NCI-H2029 (cell line): ENCODE measurements at regions not wholly inside any gene's neighbourhood (a gene's known extent, or its start where the extent isn't known, plus 50 kb on each side); places are given as distances from the start of the nearest gene placed in this dataset.
"Not testable (repeated sequence)": the region's sequence is repeated elsewhere in the genome, so short reads cannot be mapped to it uniquely, and the experiment has no call there.

ENCODE experiments used
- DNase-seq: peaks from one replicate; lab custom pipeline; 2025; lab: John Stamatoyannopoulos, UW

DNA sequence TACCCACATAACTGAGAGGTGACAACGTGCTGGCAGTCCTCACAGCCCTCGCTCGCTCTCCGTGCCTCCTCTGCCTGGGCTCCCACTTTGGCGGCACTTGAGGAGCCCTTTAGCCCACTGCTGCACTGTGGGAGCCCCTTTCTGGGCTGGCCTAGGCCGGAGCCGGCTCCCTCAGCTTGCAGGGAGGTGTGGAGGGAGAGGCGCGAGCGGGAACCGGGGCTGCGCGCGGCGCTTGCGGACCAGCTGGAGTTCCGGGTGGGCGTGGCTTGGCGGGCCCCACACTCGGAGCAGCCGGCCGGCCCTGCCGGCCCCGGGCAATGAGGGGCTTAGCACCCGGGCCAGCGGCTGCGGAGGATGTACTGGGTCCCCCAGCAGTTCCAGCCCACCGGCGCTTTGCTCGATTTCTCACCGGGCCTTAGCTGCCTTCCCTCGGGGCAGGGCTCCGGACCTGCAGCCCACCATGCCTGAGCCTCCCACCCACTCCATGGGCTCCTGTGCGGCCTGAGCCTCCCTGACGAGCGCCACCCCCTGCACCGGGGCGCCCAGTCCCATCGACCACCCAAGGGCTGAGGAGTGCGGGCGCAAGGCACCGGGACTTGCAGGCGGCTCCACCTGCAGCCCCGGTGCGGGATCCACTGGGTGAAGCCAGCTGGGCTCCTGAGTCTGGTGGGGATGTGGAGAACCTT, 630.1 kb upstream of the NXPH2 start:
- DNase-seq, result not testable (repeated sequence)

DNA sequence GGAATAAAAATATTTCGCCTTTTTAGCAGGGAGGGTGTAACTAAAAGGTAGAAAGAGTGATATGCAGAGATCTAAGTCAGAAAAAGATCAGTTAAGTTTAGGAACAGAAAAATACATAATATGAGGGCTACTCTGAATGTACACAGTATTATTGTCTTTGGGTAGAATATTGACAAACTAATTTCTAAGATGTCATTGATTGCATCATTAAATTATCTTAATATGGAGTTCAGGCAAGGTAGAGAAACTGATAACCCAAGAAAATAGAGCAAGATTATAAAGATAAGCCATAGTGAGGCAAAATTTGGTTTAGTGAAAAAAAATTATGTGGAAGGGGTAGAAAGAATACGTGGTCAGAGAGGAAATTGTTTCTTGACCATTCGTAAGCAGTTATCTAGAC, 629.0 kb upstream of the NXPH2 start:
- DNase-seq, result no peak

DNA sequence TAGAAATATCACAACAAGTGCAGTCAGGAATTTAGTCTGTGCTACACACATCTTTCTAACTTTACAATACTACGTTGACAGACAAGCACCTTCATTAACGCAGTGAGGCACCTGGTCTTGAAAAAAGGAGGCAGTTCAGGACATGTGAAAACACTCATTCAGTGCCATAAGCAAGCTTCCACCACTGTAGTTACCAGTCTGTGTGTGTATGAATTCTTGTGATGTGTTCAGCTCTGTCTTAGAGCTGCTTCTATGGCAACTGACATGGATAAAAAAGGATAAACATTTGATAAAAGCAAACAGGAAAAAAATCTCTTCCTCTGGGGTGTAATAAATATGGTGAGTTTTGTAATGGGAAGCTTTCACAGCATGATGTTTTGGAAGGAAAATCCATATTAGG, 623.8 kb upstream of the NXPH2 start:
- DNase-seq, result no peak

DNA sequence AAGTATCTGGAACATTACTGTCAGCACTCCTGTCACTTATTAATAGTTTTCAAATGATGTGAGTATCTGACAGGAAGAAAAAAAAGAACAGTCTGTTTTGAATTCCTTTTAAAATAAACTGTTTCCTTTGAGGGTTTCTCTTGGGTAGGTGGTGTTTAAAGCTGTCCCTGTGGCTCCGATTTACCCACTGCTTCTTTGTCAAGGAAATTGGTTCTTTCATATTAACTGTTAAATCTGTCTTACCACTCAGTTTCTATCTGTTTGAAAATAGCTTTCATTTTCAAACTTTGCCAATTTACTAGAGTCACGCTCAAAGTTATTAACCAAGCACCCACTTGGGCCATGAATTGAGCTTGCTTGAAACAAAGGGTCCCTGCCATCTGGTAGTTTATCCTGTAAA, 614.6 kb upstream of the NXPH2 start:
- DNase-seq, result no peak

DNA sequence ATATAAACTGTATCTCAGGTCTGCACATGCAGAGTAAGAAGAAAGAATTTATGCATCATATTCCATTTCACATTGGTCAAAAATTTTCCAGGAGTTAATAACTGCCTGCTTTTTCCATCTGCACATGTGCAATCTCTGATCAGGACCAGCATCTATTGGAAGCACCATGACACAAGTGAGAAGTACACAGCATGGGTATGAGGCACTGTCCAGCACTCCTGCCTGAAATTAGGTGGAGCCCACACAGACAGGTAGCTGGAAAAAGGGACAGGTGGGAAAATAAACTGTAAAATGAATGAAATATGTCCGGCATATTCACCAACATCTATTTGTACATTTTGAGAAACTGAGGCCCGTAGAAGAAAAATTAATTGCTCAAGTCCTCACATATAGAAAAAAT, 609.2 kb upstream of the NXPH2 start:
- DNase-seq, result no peak

DNA sequence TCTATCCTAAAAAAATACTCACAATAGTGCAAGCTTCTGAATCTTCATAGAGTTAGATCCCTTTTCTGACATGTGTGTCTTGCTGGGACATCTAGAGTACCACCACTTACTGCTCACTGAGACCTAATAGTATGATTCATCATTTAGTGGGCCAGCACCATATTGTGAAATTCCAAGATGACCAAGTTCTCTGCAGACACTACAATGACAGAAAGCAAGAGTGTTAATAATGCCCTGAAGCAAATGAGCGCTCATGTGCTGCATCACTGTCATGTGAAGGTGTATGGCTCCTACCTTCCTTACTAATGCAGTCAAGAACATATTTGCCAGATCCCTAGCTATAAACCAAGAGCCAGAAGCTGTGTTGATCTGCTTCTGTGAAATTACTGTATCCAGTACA, 606.2 kb upstream of the NXPH2 start:
- no peak for DNase-seq

DNA sequence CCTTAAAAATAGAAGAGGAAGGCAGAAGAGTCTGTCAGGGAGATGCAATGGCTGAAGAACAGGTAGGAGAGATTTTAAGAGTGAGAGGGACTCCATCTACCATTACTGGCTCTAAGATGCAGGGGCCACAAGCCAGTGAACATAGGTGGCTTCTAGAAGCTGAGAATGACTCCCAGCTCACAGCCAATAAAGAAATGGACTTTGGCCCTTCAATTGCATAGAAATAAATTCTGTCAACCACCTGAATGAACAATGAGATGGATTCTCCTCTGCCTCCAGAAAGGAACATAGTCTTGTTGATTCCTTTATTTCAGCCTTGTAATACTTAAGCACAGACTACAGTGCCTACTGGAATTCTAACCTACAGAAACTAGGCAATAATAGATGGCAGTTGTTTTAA, 603.3 kb upstream of the NXPH2 start:
- DNase-seq, result no peak

DNA sequence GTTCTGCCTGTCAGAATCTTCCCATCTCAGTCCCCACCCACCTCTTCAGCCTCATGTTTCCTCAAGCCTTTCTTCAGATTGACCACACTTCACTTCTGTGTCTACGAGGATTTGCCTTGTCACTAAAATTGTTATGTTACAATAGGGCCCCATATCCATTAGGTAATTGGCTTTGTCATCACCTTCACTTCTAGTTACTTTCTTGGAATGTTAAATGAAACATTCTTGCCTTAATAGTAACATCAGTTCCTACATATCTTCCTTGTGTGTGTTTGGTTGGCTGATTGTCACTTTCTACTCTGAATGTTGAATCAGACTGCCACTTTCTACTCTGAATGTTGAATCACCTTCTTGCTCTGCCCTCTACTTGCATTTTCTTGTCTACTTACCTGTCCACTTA, 599.9 kb upstream of the NXPH2 start:
- no peak for DNase-seq

DNA sequence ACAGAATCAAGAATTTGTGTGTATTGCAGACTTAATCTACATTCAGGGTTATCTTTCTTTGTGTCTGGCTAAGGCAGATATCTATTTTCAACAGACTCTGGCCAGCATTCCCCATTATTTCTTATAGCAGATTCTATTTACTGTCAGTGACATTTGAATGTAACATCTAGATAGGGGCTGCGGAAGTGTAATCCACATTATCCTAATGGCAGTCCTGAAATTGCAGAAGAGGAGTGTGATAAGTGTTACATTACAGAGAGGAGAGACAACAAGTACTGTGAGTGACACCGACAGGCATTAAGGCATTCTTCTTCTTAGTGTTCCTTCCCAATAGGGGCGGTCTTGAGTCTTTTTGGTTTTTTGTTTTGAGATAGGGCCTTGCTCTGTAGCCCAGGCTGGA, 598.2 kb upstream of the NXPH2 start:
- no peak for DNase-seq

DNA sequence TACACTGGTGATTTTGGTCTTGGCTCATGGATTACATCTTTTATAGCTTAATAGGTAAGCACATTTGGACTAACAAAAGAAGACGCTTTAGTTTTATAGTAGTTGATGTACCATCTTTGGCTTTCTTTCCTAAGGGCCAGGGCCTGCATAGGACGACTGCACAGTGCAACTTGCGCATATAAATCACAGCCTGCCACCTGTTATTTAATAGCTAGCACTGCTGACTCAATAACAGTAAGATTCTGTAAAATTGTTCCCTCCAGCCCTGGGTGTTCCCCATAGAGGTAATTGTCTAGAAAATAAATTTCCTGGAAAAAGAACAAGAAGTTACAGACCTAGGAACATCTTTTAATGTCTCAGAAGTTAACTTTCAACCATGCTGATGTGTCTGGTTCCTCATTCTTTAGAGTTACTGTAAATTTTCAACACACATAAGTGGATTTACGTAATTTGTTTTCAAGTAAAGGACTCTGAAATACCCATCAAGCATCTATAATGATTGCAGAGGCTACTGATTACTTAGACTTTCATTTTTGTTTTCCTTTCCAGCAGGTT, 594.2 kb upstream of the NXPH2 start:
- DNase-seq, result no peak

DNA sequence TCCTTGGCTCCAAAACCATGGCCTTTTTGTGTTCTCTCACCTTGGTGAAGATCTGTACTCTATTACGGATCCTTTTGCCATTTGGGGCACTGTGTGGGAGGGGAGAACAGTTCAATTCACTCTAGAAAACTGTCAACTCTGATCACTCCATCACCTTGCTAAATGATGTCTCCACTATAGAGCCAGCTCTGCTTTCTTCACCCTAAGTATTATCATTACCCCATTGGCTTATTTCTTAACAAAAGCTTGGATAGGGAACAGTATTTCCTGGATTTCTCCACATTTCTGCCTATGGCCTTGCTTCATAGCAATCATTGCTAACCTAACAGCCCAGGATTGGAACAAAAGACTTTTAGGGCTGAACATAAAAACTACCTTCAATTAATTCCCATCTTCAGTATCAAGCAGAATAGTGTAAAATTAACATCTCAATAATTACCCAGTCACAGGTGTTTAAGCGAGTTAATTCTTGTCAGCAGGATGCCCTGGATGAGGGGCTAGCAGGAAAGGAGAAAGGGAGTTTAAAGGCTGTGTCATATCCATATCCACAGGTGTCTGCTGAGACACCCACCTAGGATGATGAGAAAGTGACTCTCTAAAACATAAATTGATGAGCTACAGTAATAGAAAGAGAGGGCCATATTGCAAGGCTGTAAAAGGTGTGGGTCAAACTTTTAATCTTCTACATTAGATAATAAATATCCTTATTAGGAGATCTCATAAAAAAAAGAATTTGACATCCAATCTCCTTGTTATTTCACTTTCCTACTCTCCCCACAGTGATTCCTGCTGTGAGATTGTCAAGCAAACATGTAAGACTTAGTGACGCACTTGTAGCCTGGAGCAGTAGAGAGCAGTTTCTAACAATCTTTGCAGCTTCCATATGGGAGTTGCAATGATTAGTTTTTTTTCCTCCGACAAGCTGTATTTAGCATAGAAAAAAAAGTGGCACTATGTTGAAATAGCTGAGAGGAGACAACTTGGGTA, 589.5 kb upstream of the NXPH2 start:
- no peak for DNase-seq

DNA sequence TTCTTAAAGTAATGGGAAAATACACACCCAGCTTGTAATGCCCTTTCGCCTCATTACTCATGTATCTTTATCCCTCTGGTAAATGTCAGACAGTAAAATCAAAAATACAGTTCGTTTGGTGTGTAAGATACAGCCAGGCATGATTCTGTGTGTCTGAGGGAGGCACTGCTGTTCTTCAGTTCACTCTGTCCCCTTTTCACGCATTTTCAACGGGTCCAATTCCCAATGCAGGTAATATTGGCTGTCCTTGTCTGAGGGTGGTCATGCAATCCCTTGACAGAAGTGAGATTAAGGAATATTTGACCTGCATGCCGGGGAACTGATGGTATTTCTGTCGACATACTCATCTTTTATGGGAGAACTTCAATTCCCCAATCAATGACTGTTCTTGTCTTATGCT, 587.2 kb upstream of the NXPH2 start:
- no peak for DNase-seq

DNA sequence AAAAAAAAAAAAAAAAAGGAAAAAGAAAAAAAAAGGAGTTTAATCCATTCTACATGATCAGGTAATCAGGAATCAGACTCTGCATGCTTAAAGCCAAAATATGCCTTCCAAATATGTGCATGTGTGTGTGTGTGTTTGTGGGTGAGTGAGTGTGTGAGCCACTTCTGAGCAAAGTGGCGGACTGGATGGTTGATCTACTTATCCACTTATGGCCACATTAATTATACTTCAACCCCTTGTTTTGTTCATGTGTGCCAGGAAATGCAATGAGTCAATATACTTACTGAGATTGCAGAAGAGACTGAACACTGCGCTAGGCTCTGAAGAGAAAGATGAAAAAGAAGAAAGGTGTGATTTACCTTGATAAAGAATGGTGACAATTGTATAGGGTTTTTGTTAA, 586.5 kb upstream of the NXPH2 start:
- DNase-seq, result peak; percentile 48

DNA sequence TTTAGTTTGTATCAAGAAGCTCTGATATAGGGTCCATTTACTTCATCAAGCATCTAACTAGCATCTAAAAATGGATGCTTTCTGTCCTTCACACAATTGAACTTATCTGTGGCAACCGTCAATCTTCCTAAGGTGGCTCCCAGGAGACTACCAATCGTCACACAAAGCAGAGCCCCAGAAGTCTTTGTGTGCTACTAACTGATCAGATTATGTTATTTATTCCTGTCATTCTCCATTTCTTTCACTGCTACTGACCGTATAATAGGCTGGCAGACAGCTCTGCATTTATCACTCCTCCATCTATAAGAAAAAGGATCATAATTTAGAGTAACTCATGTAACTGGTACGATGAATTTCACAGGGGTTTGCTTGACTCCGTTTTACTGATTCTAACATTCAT, 585.0 kb upstream of the NXPH2 start:
- DNase-seq, result no peak

DNA sequence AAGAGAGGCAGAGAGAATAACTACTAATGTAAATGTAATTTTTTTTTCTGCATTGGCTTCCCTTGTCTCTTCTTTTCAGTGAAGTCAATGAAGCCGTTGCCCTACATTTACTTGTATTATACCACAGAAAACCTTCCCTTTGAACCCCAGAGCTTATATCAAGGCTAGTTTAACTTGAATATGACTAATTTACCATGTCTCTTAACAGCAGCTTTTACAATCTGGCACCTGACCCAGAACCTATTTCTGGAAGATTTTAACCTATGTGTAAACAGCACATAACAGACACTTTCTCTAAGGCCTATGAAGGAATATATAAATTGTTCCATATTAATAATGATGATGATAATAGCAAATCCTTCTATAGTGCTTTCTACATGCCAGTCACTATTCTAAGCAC, 580.5 kb upstream of the NXPH2 start:
- DNase-seq, result no peak

DNA sequence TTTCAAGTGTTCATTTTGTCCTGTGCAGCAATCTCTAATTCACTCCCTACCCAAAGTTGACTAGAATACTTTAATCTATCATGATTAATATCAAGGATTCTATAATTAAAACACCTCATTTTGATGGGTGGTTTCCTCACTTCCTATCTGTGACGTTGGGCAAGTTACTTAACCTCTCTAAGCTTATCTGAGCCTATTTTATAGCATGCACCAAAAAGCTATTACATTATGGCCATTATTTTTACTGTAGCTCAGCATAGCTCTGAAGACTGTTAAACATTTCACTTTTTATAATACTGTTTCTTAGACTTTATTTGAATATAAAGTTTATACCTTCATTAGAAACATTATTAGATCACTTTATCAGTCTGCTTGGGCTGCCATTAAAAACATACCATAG, 579.6 kb upstream of the NXPH2 start:
- DNase-seq, result no peak

DNA sequence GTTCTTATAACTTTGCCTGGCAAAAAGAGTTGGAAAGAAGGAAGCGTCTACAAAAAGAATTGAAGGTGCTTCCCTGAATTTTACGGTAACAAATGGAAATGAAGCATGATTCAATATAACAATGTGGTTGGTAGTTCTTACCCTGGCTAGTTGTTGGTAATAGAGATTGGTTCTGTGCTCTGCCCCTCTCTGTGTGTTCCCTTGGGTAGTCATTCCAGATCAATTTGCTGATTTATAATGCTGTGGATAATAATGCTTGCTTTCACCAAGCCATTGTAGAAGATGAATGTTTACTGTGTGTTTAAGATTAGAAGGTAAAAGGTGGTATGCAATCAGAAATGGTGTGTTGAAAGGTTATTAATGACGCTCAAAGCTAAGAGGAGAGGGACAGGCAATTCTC, 577.8 kb upstream of the NXPH2 start:
- DNase-seq, result no peak

DNA sequence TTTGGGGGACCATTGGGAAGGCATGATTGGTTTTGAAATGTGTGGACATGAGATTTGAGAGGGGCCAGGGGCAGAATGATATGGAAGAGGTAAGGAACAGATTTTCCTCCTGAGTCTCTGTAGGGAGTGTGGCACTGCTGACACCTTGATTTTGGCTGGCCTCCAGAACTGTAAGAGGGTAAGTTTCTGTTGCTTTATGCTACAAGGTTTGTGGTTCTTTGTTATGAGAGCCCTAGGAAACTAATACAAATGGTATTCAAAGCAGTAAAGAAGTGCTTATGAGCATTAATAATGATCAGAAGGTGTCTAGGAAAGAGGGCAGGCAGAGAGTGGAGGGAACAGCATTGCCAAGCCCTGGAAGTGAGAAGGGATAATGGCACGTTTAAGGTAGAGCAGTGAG, 574.3 kb upstream of the NXPH2 start:
- DNase-seq, result no peak

DNA sequence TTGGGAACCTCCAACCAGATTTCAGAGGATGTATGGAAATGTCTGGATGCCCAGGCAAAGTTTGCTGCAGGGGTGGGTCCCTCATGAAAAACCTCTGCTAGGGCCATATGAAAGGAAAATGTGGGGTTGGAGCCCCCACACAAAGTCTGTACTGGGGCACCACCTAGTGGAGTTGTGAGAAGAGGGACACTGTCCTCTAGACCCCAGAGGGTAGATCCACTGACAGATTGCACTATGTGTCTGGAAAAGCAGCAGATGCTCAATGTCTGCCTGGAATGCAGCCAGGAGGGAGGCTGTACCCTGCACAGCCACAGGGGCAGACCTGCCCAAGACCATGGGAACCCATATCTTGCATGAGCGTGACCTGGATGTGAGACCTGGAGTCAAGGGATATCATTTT, 573.7 kb upstream of the NXPH2 start:
- no peak for DNase-seq

DNA sequence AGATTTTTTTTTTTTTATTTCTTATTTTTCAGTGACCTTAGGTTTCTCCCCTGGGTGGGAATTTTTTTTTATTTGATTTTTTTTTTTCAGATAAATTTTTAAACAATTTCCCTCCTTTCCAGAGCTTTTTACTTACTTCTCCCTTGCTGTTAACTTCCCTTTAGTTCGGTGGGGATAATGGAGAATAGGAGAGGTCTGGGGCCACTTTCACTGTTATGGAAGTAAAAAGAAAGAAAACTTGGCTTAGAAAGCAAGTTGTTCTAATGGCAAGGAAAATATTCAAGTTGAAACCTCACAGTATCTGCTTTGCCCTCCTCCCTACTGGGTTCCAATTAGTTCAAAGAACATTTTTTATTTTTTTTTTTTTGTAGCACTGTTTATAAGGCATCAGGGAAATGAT, 537.1 kb upstream of the NXPH2 start:
- DNase-seq, result no peak

DNA sequence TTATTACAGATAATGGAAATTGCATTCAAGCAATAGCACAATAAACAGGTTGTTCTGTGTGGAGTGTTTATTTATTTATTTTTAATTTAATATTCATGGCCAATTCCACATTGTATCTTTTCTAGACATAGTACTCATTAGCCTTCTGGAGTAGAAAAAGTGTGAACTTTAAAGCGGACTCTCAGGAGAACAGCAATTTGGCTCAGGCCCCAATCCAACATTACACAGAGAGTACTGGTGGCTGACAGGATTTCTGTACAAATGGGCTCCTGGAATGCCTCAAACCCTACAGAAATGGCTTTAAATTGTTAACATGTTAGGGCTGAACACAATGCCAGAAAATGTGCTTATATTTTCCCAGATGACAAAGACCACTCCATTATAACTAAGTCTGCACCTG, 533.9 kb upstream of the NXPH2 start:
- DNase-seq, result no peak

DNA sequence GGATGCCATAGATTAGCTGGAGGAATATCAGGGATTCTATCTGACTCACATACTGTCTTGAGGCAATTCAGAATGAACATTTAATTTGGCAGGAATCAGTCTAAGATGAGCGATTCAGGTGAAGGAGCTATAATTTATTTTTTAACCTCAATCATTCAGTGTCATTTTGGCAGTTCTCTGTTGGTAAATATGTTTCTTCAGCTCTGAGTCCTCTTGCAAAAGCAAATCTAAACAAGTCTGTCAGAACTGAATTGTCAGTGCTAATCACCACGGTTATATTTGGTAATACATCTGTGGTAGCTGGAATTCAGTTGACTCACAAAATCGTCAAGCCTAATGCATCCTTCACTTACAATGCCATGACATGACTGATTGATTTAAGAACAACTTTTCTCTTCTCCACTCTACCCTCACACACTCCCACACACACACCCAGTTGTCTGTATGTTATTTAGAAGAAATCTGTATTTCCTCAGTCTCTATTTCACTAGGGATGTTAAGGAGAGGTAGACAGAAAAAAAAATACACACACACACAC, 516.6 kb upstream of the NXPH2 start:
- no peak for DNase-seq

DNA sequence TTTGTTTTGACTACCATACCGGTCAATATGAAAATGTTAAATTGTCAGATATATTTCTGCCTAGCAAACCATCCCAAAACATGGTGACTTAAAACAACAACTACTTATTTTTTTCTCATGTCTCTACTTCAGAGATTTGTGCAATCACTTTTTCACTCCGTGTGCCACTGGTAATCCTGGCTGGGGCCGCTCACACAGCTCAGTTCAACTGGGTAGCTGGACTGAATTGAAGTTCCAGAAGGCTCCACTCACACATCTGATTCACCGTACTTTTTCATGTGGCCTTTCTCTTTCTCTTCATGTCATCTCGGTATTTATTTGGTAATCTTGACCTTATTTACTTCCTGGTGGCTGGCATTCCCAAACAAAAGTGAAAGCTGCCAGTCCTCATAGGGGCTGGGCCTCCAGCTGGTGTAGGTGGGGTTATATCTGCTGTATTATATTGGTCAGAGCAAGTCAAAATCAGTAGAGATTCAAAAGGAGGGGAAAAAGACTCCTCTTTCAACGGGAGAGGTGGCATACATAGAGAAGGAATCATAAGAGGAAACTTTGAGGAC, 513.9 kb upstream of the NXPH2 start:
- no peak for DNase-seq
